Mammary epithelial cell (primary cell): ENCODE measurements at regions not wholly inside any gene's neighbourhood (a gene's known extent, or its start where the extent isn't known, plus 50 kb on each side); places are given as distances from the start of the nearest gene placed in this dataset.

Source experiments
- CTCF ChIP-seq, 2 donors: IDR thresholded peaks in 1 of 2; conservative IDR thresholded peaks in 1 of 2; 2 replicates each; pipeline ENCODE4 v1.5.1; 2011 to 2012; ENCODE audit warnings: inconsistent platforms in 2 of 2, low read length in 2 of 2, mild to moderate bottlenecking in 2 of 2, control low read depth in 1 of 2, low read depth in 1 of 2; ENCODE audit not compliant: insufficient read depth in 1 of 2; ENCODE audit errors: extremely low read depth in 1 of 2
- EZH2 ChIP-seq: IDR thresholded peaks from 2 replicates; pipeline ENCODE4 v1.6.1; 2012; ENCODE audit warnings: low read length, inconsistent platforms, borderline replicate concordance

GRCh38 chr5:159414021-159414420 lies 83.7 kb upstream of the IL12B start:
- TF ChIP-seq CTCF (conservative IDR thresholded peaks at IDR 0.05 in 1 of 2, IDR thresholded peaks at IDR 0.05 in 1 of 2; ENCODE audit: extremely low read depth in 1 of 2, insufficient read depth in 1 of 2, low read depth in 1 of 2, low read length in 2 of 2): no peak
- TF ChIP-seq EZH2: no peak
